ENCODE measurements at regions not wholly inside any gene's neighbourhood (a gene's known extent, or its start where the extent isn't known, plus 50 kb on each side); places are given as distances from the start of the nearest gene placed in this dataset.
"Not testable (repeated sequence)": the region's sequence is repeated elsewhere in the genome, so short reads cannot be mapped to it uniquely, and the experiment has no call there.

DNA sequence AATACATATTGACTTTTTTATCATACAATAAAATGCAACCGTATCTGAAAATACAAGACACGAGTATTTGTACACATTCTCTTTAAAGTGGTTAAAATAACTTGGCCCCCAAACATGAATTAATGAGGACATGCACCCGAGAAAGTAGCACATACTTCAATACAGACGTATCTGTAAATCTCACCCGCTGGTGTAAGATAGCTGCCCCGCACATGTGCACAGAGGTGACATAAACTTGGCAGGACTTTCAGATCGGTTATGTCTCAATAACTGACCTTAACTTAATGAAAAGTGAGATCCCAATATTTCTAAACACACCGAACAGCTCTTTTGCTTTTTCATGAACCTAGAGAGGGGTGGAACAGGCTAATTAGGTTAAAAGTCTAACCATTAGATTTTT, 91.5 kb upstream of the RPS6KA2 start:
- no peak for DNase-seq

DNA sequence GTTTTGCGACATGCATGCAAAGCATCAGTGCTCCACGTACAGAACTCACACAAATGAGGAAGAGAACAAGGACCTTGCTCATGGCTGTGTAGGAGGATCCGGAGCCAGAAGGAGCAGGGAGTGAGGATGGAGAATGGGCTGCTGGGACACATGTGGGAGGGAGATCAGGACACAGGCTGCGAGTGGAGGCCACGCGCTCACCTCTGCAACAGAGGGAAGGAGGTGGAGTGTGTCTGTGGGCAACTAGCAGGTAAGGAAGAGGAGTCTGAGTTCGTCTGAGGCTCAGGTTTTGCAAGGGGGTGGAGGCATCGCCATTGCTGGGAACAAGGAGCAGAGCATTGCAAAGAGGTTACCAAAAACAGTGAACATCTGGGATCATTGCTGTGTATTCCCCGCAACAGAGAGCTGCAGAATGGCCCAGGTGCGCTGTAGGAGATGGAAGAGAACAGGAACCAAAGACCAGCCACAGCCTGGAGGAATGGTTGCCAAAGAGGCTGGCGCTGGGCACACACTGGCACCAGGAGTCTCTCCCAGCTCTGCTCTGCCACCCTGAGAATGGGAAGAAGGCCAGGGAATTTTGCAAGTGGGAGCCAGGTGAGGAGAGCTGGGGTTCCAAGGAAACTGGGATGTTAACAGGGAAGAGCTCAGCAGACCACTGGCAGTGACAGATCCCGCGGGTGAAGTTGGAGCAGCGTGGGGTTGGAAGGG, 90.0 kb upstream of the RPS6KA2 start:
- no peak for DNase-seq

DNA sequence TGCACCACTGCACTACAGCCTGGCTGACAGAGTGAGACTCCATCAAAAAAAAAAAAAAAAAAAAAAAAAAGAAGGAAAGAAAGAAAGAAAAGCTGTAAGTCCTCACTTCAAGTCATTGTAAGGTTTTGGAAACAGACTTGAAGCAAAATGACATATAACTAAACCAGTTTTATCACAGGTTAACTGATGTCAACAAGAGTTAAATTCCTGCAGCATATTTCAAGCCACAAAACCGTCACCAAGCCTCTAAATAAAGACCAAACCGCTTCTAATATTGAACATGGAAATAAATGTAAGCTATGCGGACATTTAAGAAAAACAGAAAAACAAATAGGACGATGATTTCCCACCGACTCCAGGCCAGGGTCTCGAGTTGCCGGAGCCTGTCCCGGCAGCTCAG, 88.9 kb upstream of the RPS6KA2 start:
- no peak for DNase-seq

DNA sequence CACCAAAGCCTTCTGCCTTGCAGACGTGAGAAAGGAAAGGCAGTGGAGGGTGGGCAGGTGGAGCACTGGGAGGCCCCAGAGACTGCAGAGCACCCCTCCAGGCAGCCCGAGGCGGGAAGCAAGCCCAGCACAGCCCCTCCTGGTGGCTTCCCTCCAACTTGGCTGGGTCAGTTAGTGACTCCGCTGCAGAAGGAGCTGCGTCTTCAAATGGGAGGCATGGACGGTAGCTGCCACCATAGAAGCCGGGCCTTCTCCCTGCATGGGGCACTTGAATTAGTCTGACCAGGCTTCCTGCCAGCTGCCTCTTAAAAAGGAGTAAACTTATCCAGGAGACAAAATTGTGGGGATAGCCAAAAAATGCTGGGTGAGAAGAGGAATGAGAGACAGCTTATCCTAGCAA, 88.0 kb upstream of the RPS6KA2 start:
- DNase-seq = no peak

DNA sequence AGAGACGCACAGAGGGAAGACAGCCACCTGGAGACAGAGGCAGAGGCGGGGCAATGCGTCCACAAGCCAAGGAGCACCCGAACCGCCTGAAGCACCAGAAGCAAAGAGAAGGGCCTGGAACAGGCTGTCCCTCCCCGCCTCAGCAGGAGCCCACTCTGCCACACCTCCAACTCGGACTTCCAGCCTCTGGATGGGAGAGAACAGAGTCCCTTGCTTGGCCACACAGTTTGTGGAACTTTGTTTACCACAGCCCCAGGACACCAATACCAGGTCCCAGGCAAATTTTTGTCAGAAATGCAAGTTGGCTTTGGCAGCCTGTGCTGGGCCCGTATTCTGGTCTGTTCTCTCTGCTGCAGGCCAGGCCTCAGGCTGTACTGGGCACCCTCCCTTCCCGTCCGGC, 87.5 kb upstream of the RPS6KA2 start:
- no peak for DNase-seq

DNA sequence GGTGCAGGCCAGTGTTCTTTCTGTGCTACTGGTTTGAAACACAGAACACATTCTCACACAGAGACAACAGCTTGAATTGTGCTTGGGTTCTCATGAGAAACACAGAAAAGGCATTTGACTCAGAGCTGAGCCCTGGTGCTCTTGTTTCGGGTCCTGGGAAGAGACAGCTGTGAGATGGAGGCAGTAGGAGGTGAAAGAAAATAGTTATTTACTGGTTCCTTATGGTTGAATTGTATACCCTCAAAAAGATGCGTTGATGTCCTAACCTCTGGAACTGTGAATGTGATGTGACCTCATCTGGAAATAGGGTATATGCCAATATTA, 87.1 kb upstream of the RPS6KA2 start:
- DNase-seq = no peak

DNA sequence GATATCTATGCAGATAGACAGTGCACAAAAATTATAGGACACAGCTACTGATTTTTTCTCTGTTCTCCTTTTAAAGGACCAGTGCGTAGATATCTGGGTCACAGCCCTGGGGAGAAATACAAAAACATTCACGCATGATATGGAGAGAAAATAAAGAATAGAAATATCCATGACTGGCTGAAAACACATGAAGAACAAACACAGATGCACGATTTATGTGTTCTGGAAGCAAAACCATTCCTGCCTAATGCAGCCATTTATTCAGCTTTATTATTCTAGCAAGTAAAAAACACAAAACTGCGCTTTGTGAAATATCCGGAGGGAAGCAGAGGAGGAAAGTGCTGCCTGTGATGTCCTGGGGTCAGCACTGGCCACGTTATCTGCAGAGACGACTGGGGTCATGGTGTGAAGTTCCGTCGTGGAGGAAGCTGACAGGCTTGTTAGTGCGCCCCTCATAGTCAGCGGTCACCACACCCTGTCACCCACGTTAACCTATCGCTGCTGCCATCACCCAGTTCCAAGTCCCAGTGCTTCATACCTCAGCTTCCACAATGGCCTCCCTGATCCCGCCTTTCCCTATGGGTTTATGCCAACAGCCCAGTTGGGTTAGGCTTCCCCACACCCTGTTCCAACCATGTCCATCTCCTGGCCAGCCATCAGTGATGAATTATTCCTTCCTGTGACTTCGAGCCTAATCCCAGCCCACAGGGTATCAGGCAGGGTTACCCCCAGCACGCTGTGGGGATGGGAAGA, 86.6 kb upstream of the RPS6KA2 start:
- DNase-seq = no peak

DNA sequence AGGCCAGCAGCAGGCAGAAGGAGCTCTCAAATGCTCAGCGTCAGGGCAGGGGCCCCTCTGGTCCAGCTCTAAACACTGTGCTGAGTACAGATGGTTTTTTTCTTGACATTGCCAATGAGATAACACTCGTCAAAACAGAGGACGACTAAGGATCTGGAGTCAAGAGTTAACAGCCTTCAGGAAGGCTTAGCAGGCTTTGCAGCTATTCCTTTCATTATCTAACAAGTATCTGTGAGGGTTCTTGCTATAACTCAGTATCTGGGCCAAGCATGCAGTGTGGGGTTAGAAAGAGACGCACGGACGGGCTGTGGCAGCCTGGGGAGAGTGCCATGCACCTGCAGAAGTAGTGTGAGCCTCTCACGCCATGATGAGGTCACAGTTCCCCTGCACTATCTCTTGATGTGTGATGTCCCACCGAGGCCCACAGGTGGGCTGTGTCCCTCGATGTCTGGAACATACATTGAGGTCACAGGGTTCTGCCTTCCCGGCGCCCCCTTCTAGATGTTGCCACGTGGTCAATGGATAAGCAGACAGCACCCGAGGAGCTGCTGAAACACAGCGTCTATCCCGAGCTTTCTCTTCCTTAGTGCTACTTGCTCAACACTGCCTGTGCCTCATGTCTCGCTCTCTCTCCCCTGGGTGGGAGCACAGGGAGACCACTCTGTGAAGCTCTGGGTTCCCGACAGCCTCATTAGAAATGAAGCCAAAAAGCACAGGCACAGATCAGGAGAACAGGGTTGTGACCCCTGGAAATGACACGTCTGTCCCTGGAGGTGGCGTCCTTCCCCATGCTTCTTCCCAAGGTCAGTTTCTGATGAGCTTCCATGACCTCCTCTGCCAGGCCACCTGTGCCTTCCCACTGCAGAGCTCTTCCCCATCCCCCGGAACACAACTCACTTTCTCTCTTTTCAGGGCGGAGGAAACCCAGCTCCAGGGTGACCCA, 85.5 kb upstream of the RPS6KA2 start:
- DNase-seq = no peak

DNA sequence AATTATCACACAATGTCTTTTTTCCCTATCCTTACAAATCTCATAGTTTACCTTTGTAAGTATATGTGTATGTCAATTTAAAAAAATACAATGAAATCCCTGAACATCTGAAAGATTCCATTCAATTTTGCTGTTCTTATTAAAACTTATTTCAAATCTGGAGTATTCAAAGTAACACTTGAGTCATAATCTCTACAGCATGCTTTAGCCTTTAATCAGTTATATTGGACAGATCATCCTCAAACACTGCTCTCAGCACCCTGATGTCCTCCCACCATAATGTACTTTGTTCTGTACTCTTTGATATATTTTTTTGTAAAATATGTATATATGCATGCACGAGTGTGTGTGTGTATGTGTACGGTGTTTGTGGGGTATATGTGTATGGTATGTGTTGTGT, 83.0 kb upstream of the RPS6KA2 start:
- DNase-seq = no peak

DNA sequence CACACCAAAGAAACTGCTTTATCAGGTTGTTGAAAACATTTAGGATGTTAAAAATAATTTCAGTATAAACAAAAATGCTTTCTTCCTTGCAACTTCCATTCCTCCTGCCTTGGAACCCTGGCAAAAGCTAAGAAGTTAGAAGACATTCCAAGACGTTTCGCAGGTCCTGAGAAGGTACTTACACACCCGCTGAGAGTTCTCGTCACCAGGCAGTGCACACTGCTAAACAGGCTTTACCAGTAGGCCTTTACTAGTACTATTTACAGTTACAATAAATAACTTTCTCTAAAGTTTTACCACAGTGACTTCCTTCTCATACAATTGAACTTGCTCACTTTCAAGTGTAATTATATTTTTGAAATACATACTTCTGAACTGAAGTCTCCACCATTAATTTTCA, 81.4 kb upstream of the RPS6KA2 start:
- DNase-seq = no peak

DNA sequence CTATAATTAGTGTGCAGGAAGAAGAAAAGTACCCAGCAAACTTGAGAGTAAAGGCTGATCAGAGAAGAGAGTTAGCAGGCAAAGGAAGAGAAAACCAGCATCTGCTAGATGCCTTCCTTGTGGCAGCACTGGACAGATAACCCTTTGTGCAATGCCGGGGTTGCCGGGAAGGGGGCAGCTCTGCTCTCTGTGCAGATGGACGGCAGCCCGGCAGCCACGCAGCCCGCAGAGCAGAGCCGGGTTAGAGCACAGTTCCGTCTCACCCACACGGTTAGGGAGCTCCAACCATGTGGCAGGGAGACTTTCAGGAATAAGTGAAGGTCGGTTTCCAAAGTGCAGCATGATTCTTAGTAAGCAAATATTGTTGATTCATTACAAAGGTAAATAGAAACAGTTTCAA, 80.0 kb upstream of the RPS6KA2 start:
- peak; percentile 40 for DNase-seq

DNA sequence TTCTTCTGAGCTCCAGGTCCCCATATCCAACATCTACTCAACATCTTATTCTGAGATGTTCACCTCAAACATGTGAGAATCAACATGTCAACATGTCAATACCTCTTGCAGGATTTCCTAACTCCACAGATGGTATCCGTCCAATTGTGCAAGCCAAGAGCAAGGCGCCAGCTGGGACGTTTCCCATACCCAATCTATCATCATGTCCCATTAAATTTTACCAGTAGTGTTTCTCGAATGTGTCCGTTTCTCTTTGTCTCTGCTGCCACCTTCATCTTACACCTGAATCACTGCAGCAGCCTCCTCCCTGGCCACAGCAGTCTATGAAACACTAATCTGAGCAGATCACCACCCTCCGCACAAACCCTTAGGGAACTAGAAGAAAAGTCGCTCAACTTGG, 78.0 kb upstream of the RPS6KA2 start:
- DNase-seq = no peak

DNA sequence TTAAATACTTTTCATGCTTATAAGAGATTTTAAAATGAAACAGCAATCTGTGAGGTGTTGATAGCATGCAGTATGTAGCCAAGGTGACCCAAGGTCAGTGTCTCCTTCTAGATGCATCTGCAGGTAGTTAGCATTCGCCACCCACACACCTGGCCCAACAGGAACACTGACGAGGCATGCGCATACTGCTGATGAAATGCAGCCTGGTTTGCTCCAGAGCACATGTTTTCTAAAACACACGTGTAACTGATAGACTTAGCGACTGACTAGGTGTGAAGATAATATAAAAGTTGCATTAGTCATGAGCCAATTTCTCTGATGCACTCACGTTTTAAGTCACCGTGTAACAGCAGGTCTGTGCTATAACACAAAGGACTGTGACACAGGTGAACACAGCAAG, 77.1 kb upstream of the RPS6KA2 start:
- DNase-seq = no peak

DNA sequence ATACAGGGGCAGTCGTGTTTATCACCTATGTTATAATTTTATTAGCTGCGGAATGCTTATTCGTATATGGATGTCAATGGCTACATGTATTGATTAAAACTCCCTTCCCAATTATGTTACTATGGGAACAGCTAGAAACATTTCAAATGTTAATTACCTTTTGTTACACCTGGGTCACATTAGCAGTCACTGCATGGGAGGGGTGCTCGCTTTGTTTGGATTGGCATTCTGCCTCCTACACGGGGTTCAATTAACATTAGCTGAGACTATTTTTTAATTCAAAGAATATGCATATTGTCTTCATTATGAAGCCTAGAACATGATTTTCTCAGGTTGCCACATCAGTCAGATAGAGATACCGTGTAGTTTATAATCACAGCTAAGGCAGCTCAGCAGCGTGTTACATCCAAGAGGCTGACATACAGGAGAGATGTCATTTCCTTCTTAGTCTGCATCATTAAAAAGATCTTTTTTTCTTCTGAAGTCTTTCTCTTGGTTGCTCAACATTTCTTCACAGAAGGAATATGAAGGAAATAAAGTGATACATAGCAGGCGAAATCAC, 76.2 kb upstream of the RPS6KA2 start:
- no peak for DNase-seq

DNA sequence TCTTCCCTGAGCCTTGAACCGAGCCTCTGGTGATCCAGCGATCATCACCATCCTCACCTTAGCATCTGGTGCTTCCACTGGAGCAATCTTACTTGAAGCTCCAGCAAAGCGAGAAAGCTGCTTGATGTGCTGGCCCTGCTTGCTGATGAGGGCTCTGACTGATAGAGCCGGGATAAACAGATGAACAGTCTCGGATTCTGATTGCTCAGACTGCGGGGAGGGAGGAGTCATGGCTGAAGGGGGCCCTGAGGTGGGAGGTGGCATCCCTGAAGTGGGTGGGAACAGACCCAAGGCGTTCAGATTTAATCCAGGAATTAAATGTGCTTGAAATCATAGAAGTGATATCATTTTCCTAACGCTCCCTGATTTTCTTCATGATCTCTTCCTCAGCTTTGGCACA, 74.4 kb upstream of the RPS6KA2 start:
- DNase-seq = not testable (repeated sequence)

DNA sequence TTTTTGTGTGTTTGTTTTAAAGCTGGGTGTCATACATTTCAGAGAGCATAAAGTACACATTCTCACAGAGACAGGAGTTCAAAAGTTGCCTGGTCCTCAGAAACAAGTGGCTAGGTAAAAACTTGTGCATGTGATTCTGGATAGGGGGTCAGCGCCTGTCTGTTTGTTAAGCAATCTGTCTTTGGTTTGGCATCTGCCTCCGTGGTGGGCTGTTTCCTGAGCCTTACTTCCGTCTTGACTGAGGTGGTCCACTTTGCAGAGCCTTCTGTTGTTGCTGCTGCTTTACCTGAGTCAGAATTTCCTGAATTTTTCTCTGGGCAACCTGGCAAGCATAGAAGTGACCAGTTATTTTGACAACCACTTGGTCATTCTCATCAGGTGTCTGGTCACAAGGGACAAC, 73.8 kb upstream of the RPS6KA2 start:
- not testable (repeated sequence) for DNase-seq

DNA sequence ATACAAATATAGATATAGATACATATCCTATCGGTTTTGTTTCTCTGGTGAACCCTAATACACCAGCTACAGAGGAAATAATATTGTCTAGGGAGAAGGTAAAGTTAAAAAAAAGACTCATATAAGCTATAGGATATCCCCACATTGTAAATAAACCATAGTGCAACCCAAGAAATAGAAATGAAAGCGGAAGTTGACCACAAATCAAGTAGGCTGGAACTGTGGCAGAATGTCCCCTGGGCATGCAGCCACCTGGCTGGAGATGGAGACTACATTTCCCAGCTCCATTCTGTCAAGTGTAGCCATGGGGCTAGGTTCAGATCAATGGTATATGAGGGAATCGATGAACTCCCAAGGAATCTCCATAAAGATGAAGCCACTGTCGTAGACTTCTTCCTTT, 70.1 kb upstream of the RPS6KA2 start:
- no peak for DNase-seq

DNA sequence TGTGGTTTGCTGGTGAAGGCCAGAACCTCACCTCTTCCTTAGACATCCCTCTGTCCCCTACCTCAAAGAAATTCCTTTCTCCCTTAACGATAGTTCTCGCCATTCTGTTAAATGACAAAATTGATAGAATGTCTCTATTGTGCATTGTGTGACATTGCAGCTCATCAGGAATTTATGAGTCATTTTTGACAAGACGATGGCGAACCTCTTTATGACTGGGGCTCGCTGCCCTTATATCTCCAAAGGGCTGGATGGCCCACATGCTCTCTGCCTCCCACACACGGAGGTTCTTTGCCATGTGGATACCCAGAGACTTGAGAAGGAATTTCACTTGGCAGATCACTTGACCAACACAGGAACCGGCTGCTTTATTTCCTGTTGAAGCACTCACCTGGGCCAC, 66.8 kb upstream of the RPS6KA2 start:
- DNase-seq = no peak

DNA sequence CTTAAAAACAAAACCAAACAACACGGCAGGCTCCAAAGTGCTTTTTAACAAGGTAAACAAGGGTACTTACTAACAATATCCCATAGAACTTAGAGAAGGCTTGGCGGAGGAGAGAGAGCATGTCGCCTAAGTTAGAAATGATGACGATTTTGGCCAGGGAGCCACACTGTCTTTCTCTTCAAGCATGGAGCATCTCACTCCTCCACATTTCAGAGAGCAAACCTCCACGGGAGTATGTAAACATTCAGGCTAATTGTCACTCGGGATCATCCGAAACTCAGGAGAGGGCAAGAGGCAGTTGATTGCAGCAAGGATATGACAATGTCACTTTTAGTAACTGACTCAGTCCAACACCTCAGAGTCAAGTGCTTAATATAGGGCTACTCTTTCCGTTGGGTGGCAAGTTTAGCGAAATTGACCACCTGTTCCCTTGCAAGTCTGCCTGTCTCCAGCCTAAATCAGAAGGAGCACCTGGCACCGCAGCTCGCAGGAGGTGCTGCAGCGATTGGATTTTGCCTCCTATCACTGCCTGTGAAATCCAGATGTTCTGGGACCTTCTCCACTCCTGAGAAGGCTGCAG, 65.8 kb upstream of the RPS6KA2 start:
- no peak for DNase-seq

DNA sequence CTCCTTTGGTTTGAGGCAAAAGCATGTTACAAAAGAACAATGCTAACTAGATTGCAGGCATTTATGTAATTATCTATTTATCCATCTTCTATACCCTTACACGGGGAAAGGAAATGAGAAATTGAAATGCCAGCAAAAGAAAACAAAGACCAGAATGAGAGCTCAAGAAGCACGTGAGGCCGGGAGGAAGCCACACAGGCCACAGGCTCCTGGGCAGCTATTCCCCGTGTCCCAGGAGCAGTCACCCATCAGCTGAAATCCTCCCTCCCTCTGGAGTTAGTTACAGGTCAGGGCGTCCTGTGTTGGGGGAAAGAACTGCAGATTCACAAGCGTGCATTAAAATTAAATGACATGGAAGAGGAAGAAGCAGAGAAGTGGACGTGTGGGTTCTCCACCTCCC, 64.7 kb upstream of the RPS6KA2 start:
- DNase-seq = no peak

DNA sequence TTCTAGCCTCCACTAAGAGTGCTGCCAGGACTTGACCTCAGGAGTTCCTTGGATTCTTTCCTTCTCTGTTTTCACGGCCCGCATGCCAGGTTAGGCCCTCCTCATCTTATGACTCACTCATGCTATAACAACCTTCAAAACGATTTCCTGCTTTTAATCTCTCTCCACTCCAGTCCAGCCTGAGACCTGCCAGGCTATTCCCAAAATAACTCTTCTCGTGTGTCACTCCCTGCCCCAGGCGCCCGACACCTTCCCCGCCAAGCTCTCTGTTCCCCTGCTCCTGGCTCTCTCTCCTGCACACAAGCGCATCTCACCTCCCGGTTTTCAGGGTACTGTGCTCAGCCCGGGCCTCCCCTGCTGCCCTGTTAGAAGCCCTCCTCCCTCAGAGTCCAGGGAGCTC, 64.1 kb upstream of the RPS6KA2 start:
- DNase-seq = peak; percentile 30

DNA sequence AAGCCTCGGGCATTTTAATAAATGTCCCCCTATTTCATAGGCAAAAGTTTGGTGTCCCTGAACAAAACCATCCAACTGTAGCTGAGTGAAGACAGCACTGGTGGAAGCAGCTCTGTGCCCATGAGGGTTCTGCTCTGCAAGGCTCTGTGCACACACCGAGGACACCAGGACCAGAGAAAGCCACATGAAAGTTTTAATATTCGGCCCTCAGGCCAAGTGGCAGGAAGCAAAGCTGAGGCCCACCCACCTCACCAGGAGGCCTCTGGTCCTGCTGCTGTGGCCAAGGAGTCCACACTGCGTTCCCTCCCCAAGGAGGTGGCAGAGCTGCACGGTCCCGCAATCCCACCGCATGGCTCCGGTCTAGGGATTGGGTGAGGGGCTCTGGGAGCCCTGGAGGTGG, 62.6 kb upstream of the RPS6KA2 start:
- DNase-seq = no peak

DNA sequence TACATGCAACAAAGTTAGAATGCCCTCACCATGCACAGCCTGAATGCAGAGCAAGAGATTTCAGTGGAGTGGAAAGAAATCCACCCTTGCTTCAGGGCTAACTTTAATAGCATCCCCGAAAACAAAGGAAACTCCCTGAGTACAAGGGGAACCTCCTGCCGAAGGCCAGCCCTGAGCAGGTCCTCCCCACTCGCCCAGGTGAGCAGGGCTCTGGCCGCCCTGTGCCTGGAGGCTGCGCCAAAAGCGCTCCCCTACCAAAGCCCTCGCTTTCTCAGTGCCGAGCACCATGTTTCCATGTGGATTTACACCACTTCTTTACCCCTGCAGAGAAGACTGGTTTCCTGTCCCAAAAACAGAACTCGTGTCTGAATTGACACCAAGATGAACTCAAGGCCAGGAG, 61.9 kb upstream of the RPS6KA2 start:
- DNase-seq = no peak
